Left lung (tissue), 4 donors: ENCODE measurements at regions not wholly inside any gene's neighbourhood (a gene's known extent, or its start where the extent isn't known, plus 50 kb on each side); places are given as distances from the start of the nearest gene placed in this dataset.
A peak's percentile ranks its signal among the peaks of the same experiment; 100 is the strongest.
"Not testable (repeated sequence)": the region's sequence is repeated elsewhere in the genome, so short reads cannot be mapped to it uniquely, and the experiment has no call there.

Experiments used
- ATAC-seq: fragments of 200-7000 bp; cut with Tn5 transposase; one replicate; pipeline ENCODE4 v1.9.1; 2020; ENCODE audit warnings: moderate library complexity
- DNase-seq, 4 donors: peaks; one replicate each; pipeline ENCODE4 v3.0.0-alpha.2; 2013 to 2020
- H3K27ac ChIP-seq, 2 donors: fragments of 200-600 bp; sonication (generic) in 1 of 2; one replicate each; pipeline versions ENCODE4 v1.5.0 to v1.8.0; 2020 to 2021
- H3K27me3 ChIP-seq, 2 donors: fragments of 200-600 bp; sonication (generic) in 1 of 2; one replicate each; pipeline versions ENCODE4 v1.5.0 to v1.8.0; 2020 to 2021
- H3K36me3 ChIP-seq, 2 donors: fragments of 200-600 bp; sonication (generic) in 1 of 2; one replicate each; pipeline versions ENCODE4 v1.5.0 to v1.8.0; 2020 to 2021
- H3K4me1 ChIP-seq, 2 donors: fragments of 200-600 bp; one replicate each; pipeline ENCODE4 v1.8.0; 2021
- H3K4me3 ChIP-seq, 2 donors: fragments of 200-600 bp; sonication (generic) in 1 of 2; one replicate each; pipeline versions ENCODE4 v1.5.0 to v1.8.0; 2020 to 2021; ENCODE audit warnings: mild to moderate bottlenecking in 1 of 2
- H3K9me3 ChIP-seq, 2 donors: fragments of 200-600 bp; sonication (generic) in 1 of 2; one replicate each; pipeline versions ENCODE4 v1.5.0 to v1.8.0; 2020 to 2021
- CTCF ChIP-seq, 2 donors: fragments of 200-600 bp; sonication (generic) in 1 of 2; IDR thresholded peaks; one replicate each; pipeline versions ENCODE4 v1.5.0 to v1.8.0; 2021; ENCODE audit warnings: antibody characterized with exemption in 2 of 2
- intact Hi-C, 2 donors: fragments of 100-400 bp; cut with DNase I; formaldehyde crosslinking; loops; one replicate each; pipeline versions ENCODE4 v1.11.2 to v1.14.2; 2022
- donor health status: DM: no; HTN: yes; CAD: no.
- donor health status: DM: no; HTN: no; CAD: no.

- no peak for TF ChIP-seq CTCF (IDR thresholded peaks at IDR 0.05)
- DNase-seq: no peak
- intact Hi-C loops: no loop called here
- ATAC-seq: no peak
- Histone ChIP-seq H3K4me1 (no peaks in the 10 kb centered on the region), H3K4me3 (no peak overlapping the region), H3K27ac (no peak overlapping the region), H3K9me3 (no peaks in the 10 kb centered on the region), H3K27me3 (no peaks in the 10 kb centered on the region), H3K36me3 (no peaks in the 10 kb centered on the region)
Observed at GRCh38 chr7:113176836-113177235, 58.5 kb upstream of the SMIM30 start.

- H3K9me3 ChIP-seq, H3K27me3 ChIP-seq, DNase-seq, intact Hi-C loops, H3K4me1 ChIP-seq, H3K4me3 ChIP-seq, H3K36me3 ChIP-seq, ATAC-seq, H3K27ac ChIP-seq: not testable (repeated sequence)
Observed at GRCh38 chr7:113176180-113176579, 57.8 kb upstream of the SMIM30 start.

- Histone ChIP-seq H3K36me3 (no peaks in the 10 kb centered on the region), H3K9me3 (no peaks in the 10 kb centered on the region), H3K4me1 (no peaks in the 10 kb centered on the region), H3K4me3 (no peak overlapping the region), H3K27ac (no peak overlapping the region), H3K27me3 (no peaks in the 10 kb centered on the region)
- no peak for DNase-seq
- TF ChIP-seq CTCF (IDR thresholded peaks at IDR 0.05): no peak
- intact Hi-C loops: no loop called here
- no peak for ATAC-seq
Observed at GRCh38 chr7:113175525-113176104, 57.3 kb upstream of the SMIM30 start.

- TF ChIP-seq CTCF (IDR thresholded peaks at IDR 0.05): no peak
- intact Hi-C loops: no loop called here
- H3K9me3 ChIP-seq: no peaks in the 10 kb centered on the region
Observed at GRCh38 chr7:113172726-113173125, 54.4 kb upstream of the SMIM30 start.

GRCh38 chr7:113170591-113170990, 52.2 kb upstream of the SMIM30 start:
- no peak for DNase-seq
- Histone ChIP-seq H3K27me3 (no peaks in the 10 kb centered on the region), H3K27ac (no peak overlapping the region), H3K9me3 (no peaks in the 10 kb centered on the region), H3K4me1 (no peaks in the 10 kb centered on the region), H3K36me3 (no peaks in the 10 kb centered on the region), H3K4me3 (no peak overlapping the region)
- TF ChIP-seq CTCF (IDR thresholded peaks at IDR 0.05): no peak
- ATAC-seq: peak; percentile 54
- intact Hi-C loops: no loop called here

More at GRCh38 chr7:113172726-113173125, 54.4 kb upstream of the SMIM30 start:
- H3K4me3 ChIP-seq: no peak overlapping the region
- H3K27ac ChIP-seq: no peak overlapping the region
- H3K4me1 ChIP-seq: no peaks in the 10 kb centered on the region
- DNase-seq: peak in 1 of 4 donors; percentile 24
- H3K27me3 ChIP-seq: no peaks in the 10 kb centered on the region
- H3K36me3 ChIP-seq: no peaks in the 10 kb centered on the region
- ATAC-seq: no peak
